ENCODE measurements at regions not wholly inside any gene's neighbourhood (a gene's known extent, or its start where the extent isn't known, plus 50 kb on each side); places are given as distances from the start of the nearest gene placed in this dataset.

- in situ Hi-C loops (cut with MboI; ENCODE audit: low sequenced_read_pairs) = no loop called here
These were observed 382.1 kb downstream of the TLE4 start for GRCh38 chr9:79953908-79954307.

- in situ Hi-C loops (cut with MboI; ENCODE audit: low sequenced_read_pairs) = no loop called here
These were observed 380.6 kb downstream of the TLE4 start for GRCh38 chr9:79952401-79952800.

- in situ Hi-C loops (cut with MboI; ENCODE audit: low sequenced_read_pairs) = no loop called here
These were observed 374.9 kb downstream of the TLE4 start for GRCh38 chr9:79946712-79947111.

GRCh38 chr9:79945495-79945894 is 373.7 kb downstream of the TLE4 start:
- in situ Hi-C loops (cut with MboI; ENCODE audit: low sequenced_read_pairs) = no loop called here

- in situ Hi-C loops (cut with MboI; ENCODE audit: low sequenced_read_pairs) = no loop called here
These were observed 373.3 kb downstream of the TLE4 start for GRCh38 chr9:79945016-79945415.

GRCh38 chr9:79940919-79941318 is 369.2 kb downstream of the TLE4 start:
- in situ Hi-C loops (cut with MboI; ENCODE audit: low sequenced_read_pairs) = no loop called here

- in situ Hi-C loops (cut with MboI; ENCODE audit: low sequenced_read_pairs) = no loop called here
These were observed 368.1 kb downstream of the TLE4 start for GRCh38 chr9:79939819-79940218.

GRCh38 chr9:79936336-79936735 is 364.6 kb downstream of the TLE4 start:
- in situ Hi-C loops (cut with MboI; ENCODE audit: low sequenced_read_pairs) = no loop called here

- in situ Hi-C loops (cut with MboI; ENCODE audit: low sequenced_read_pairs) = no loop called here
These were observed 357.5 kb downstream of the TLE4 start for GRCh38 chr9:79929285-79929684.

- in situ Hi-C loops (cut with MboI; ENCODE audit: low sequenced_read_pairs) = no loop called here
These were observed 357.0 kb downstream of the TLE4 start for GRCh38 chr9:79928661-79929223.

GRCh38 chr9:79925326-79925725 is 353.6 kb downstream of the TLE4 start:
- in situ Hi-C loops (cut with MboI; ENCODE audit: low sequenced_read_pairs) = no loop called here

GRCh38 chr9:79924836-79925235 is 353.1 kb downstream of the TLE4 start:
- in situ Hi-C loops (cut with MboI; ENCODE audit: low sequenced_read_pairs) = no loop called here

GRCh38 chr9:79917421-79917820 is 345.7 kb downstream of the TLE4 start:
- in situ Hi-C loops (cut with MboI; ENCODE audit: low sequenced_read_pairs) = no loop called here

- in situ Hi-C loops (cut with MboI; ENCODE audit: low sequenced_read_pairs) = no loop called here
These were observed 342.1 kb downstream of the TLE4 start for GRCh38 chr9:79913867-79914266.

- in situ Hi-C loops (cut with MboI; ENCODE audit: low sequenced_read_pairs) = no loop called here
These were observed 340.7 kb downstream of the TLE4 start for GRCh38 chr9:79912318-79913070.

- in situ Hi-C loops (cut with MboI; ENCODE audit: low sequenced_read_pairs) = no loop called here
These were observed 340.0 kb downstream of the TLE4 start for GRCh38 chr9:79911724-79912123.

GRCh38 chr9:79902825-79903600 is 331.2 kb downstream of the TLE4 start:
- in situ Hi-C loops (cut with MboI; ENCODE audit: low sequenced_read_pairs) = no loop called here

GRCh38 chr9:79900754-79901153 is 329.0 kb downstream of the TLE4 start:
- in situ Hi-C loops (cut with MboI; ENCODE audit: low sequenced_read_pairs) = no loop called here

- in situ Hi-C loops (cut with MboI; ENCODE audit: low sequenced_read_pairs) = no loop called here
These were observed 324.7 kb downstream of the TLE4 start for GRCh38 chr9:79896390-79896980.

GRCh38 chr9:79895232-79895631 is 323.5 kb downstream of the TLE4 start:
- in situ Hi-C loops (cut with MboI; ENCODE audit: low sequenced_read_pairs) = no loop called here

GRCh38 chr9:79889369-79889768 is 317.6 kb downstream of the TLE4 start:
- in situ Hi-C loops (cut with MboI; ENCODE audit: low sequenced_read_pairs) = no loop called here

Measured in HL-60/S4 treated with phorbol 12-myristate 13-acetate at 8.2 ng/mL for 4 days and 3 days (cell line).